SIG-M5 treated with dmso at 0.1 percent for 504 hours (cell line): ENCODE measurements at regions not wholly inside any gene's neighbourhood (a gene's known extent, or its start where the extent isn't known, plus 50 kb on each side); places are given as distances from the start of the nearest gene placed in this dataset.

Source experiments
- DNase-seq: peaks from one replicate; lab custom pipeline; 2025; ENCODE audit not compliant: unreplicated experiment; lab: John Stamatoyannopoulos, UW

GRCh38 chr1:11338284-11338924 is 65.4 kb downstream of the UBIAD1 start:
- DNase-seq, result no peak

DNA sequence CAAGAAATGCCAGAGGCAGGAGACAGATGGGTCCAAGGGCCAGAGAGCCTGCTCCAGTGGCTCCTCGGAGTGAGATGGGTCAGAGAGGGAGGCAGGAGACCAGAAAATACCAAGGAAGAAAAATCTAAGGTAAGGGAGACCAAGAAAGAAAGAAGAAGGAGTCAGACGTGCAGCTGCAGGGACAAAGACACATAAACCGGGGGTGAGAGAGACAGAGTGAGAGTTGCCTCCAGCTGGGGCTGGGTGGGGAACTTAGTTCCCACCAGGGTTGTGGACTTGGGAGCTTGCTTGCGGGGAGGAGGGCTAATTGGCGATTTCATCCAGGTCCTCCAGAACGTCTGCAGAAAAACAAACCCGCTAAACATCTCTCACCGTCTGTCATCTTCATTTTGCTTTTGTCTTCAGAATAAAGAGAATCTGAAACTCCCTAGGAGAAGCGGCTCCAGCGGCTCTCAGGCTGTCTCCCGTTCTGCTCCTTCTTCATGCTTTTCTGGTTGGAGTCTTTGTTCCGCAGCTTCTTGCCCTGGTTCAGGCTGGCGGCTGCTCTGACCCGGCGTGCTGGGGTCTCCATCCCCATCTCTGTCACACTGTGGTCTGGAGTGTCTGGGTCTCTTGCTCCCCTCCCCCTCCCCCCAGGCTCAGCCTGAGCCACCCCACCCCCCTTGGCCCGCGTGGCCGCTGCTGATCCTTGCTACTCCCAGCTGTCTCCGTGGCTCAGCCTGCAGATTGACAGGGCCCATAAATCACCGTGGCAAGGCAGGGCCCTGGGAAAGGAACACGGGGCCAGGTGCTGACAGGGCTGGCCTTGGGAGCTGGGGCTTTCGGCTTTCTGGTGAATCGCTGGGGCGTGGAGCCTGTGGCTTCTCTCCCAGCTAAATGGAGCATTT is 66.6 kb downstream of the UBIAD1 start:
- no peak for DNase-seq

GRCh38 chr1:11340233-11340632 is 67.2 kb downstream of the UBIAD1 start:
- no peak for DNase-seq

DNA sequence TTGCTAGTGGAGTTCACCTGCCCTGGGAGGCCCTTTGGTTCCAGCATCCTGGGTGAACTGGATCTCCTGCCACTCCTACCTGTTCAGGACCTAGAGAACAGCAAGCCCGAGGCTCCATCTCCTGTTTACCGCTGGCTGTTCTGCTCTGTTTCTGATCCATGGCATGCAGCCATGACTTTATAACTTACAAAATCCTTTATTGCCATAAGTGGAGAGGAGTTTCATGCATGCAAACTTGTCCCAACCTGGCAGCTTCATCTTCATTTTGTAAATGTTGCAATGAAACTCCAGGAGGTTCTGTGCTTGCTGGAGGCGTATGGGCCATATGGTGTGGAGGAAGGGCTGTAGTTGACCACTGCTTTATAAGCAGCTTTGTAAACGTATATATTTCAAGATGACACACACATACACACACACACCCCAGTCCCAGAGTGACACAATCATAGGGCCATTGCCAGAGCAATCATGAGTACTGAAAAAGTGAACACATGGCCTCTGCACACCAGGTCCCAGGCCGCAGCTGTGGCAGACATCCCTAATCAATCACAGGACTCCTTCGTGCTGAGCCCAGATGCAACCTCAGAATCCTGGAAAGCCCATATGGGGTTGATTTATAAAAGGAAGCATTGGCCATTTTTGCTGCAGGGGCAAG is 69.0 kb downstream of the UBIAD1 start:
- DNase-seq, result no peak

DNA sequence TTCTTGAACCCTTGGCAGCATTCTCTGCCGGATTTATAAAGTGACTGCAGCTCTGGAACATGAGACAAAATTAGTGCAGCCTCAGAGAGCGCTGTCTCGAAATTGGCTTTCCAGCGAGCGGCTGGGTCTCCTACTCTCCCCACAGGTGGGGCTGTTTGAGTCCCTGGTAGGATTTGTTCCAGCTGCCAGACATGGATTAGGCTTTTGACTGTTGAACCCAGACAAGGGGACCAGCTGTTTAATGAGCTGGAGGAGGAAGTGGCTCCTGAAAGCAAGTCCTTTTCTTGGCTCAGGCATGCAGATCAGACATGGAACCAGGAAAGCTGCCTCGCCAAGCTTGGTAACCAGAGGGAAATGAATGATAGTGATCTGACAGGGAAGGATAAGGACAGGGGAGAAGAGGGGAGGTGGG is 69.6 kb downstream of the UBIAD1 start:
- DNase-seq, result no peak

- no peak for DNase-seq
These were observed 73.1 kb downstream of the UBIAD1 start for GRCh38 chr1:11345971-11346715.

DNA sequence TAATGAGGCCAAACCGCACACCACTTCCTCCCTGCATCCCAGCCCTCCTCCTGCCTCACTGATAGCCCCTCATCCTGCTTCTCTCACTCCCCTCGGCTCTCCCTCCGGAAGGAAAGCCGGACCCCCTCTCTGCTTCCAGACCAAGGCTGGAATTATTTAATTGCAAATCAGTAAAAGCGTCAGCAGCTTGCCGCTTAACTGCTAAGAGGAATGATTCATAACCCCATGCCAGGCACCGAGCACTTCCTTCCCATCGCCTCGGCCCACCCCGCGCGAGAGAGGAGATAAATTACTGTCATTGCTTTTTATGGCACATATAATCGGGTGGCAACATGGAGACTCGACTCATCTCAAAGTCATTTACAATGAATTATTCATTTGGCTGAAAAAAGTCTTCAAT is 77.3 kb downstream of the UBIAD1 start:
- no peak for DNase-seq

- no peak for DNase-seq
These were observed 79.2 kb downstream of the UBIAD1 start for GRCh38 chr1:11352058-11352715.

GRCh38 chr1:11352816-11353799 is 80.1 kb downstream of the UBIAD1 start:
- peak; percentile 14 for DNase-seq

DNA sequence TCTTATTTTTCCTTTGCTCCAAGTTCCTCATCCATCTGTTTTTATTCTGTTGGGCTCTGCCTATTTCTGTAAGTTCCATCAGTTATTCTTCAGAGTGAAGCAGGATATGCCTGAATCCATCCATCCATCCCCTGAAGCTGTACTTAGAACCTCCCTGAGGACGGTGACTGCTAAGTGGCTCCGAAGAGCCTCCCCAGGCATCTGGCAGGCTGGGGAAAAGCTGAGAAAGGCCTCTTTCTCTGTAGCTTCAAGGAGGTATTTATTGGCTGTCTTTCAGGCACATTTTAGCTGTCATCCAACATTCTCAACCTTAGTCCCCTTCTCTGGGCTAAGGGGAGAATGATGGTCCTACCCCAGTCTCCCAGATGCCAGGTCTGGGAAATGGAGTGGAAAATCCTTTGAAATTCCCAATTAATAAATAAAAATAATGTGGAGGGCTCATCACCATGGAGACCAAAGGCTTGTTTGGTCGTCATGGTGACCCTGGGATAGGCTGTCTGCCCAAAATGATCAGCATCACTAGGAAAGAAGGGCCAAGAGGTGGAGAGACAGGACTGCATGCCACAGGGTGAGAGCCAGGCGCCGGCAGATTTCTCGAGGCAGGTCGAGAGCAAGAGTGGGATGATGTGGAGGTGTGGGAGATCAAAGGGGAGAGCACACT is 82.0 kb downstream of the UBIAD1 start:
- no peak for DNase-seq

DNA sequence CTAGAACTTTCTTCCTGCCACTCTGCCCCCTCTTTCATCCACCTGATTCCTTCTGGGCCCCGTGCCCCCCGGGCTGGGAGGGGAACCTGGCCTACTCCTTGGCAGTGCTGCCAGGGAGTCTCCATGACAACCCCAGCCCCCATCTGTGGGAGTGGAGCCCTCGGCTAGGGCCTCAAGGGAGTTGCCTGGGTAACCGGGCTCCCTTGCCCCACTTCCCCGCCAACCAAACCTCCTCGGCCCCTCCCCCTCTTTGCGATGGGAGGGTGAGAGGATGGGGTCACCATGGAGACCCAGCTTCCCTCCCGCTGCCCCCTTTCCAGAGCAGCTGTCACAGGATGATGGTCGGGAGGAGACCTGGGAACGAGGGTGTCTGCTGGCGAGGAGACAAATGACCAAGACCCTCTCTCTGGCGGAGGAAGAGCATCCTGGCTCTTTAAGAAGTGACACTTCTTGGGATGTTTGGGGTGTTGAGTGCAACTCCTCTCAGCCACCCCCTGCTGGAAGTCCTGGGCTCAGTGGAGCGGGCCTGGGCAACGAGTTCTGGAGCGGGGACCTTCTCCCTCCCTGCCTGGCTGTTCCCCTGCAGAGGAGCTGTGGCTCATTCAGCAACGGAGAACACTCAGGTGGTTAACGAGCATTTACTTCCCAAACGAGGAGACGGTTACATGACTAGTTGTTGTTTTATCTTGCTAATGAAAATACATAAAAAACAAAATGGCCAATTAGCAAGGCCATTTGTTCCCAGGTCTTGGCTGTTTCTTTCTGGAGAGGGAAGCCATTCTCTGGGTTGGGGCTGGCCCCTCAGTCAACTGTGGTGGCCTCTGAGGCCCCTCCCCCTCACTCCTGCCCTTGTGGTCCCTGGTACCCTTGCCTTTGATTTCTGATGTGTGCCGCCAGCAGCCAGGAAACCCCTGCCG is 82.8 kb downstream of the UBIAD1 start:
- no peak for DNase-seq

DNA sequence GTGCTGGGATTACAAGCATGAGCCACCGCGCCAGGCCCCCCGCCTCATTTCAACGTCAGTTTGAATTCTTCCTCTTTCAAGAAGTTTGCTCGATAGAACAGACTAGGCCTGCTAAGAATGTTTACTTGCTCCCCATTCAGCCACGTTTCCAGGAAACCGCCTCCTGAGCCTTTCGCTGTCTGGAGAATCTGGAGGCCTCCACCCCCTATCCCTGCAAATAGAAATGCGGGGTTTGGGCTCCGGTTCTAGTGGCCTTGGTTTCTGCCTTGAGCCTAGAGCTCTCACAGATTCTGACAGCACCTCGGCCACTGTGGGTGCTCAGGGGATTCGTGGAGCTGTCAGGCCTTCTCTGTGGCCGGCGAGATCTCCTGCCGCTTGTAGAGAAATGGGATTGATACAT is 84.3 kb downstream of the UBIAD1 start:
- no peak for DNase-seq

GRCh38 chr1:11358984-11359383 is 86.0 kb downstream of the UBIAD1 start:
- DNase-seq, result no peak

- DNase-seq, result no peak
These were observed 89.6 kb downstream of the UBIAD1 start for GRCh38 chr1:11362547-11363021.

DNA sequence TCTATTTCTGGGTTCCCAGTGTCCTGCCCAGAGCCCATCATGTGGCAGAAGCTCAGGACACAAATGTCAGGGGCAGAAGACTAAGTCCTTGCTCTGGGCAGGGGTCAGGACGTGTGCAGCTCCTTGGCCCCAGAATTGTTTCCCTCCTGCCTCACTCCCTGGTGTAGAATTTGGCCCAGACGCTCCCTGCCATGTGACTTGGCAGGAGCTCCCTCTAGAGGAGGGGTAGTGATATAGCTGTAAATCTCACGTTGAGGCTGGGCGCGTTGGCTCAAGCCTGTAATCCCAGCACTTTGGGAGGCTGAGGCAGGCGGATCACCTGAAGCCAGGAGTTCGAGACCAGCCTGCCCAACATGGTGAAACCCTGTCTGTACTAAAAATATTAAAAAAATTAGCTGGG is 91.2 kb downstream of the UBIAD1 start:
- peak; percentile 19 for DNase-seq

DNA sequence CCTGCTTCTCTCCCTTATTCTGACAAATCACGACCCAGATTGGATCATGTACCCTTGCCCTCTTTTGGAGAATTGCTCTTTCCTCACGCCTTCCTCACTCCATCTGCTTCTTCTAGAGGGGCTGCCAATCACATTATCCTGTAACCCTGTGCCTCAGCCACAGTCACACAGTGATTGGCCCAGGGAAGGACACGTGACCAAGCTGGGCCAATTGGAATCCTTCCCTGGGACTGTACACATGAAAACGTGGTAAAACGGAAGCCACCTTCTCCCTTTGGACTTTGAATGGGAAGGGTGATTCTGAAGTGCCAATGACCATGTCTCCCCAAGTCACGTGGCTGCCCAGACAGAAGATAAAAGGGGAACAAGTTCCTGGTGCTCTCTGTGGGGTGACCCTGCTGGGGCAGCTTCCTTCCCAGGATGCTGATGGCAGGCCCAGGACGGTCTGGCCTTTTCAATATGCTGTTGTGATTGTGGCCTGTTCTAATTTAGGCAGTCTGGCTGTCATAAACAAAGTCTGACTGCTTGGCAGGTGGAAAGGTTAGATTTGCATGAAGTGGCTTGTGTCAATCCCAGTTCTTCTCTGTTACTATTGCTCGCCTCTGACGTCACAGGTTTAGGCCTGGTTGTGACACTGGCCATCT is 92.9 kb downstream of the UBIAD1 start:
- DNase-seq, result no peak
